Naive B cell (primary cell): ENCODE measurements at regions not wholly inside any gene's neighbourhood (a gene's known extent, or its start where the extent isn't known, plus 50 kb on each side); places are given as distances from the start of the nearest gene placed in this dataset.
A peak's percentile ranks its signal among the peaks of the same experiment; 100 is the strongest.
"Not testable (repeated sequence)": the region's sequence is repeated elsewhere in the genome, so short reads cannot be mapped to it uniquely, and the experiment has no call there.

ENCODE experiments used
- ATAC-seq, 2 donors: fragments of 150-1000 bp; cut with Tn5 transposase; 2 replicates each; pipeline ENCODE4 v1.10.0; 2021; ENCODE audit warnings: low read depth in 2 of 2, mild to moderate bottlenecking in 2 of 2, moderate library complexity in 2 of 2
- DNase-seq: peaks from one replicate; pipeline ENCODE4 v3.0.0; 2022
- H3K27ac Mint-ChIP-seq, 6 donors: one replicate each; pipeline ENCODE4 v1.8.0; 2020 to 2022; ENCODE audit warnings: mild to moderate bottlenecking in 6 of 6, mixed read lengths in 6 of 6, moderate library complexity in 5 of 6, inconsistent platforms in 2 of 6
- H3K27me3 Mint-ChIP-seq, 3 donors: one replicate each; pipeline ENCODE4 v1.8.0; 2021 to 2022; ENCODE audit warnings: mixed read lengths in 3 of 3, mild to moderate bottlenecking in 1 of 3
- H3K36me3 Mint-ChIP-seq, 2 donors: one replicate each; pipeline ENCODE4 v1.8.0; 2020 to 2022; ENCODE audit warnings: mixed read lengths in 2 of 2, inconsistent platforms in 1 of 2, mild to moderate bottlenecking in 1 of 2
- H3K4me1 Mint-ChIP-seq, 3 donors: one replicate each; pipeline ENCODE4 v1.8.0; 2020 to 2022; ENCODE audit warnings: mixed read lengths in 3 of 3, inconsistent platforms in 1 of 3, mild to moderate bottlenecking in 1 of 3, moderate library complexity in 1 of 3
- H3K4me3 Mint-ChIP-seq, 8 donors: one replicate each; pipeline ENCODE4 v1.8.0; 2020 to 2022; ENCODE audit warnings: mild to moderate bottlenecking in 8 of 8, mixed read lengths in 8 of 8, moderate library complexity in 8 of 8, inconsistent platforms in 2 of 8
- H3K9me3 Mint-ChIP-seq, 7 donors: one replicate each; pipeline ENCODE4 v1.8.0; 2020 to 2022; ENCODE audit warnings: mixed read lengths in 7 of 7, mild to moderate bottlenecking in 5 of 7, inconsistent platforms in 2 of 7, moderate library complexity in 1 of 7

DNA sequence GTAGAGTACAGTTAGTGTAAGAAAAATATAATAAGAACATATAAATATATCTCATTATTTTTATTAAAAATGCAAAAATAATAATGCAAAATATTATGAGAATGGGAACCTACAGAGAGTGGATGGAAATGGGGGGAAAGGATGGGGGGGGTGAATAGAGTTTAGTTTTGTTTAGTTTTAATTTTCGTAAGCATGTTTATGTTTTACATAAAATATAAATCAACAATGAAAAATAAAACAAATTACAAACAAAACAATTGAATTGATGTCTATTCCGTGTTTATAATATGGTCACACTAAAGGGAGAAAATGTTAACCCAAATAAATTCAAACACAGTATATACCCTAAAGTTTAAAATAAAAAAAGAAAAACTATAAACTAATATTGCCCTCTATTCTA is 1717.4 kb upstream of the SPRY2 start:
- Mint-ChIP-seq H3K27ac (no peak overlapping the region), H3K4me1 (no peaks in the 10 kb centered on the region), H3K9me3 (peaks cover 0 to 8% (median 3%) of the 10 kb centered on the region in 7 donors), H3K4me3 (no peak overlapping the region), H3K27me3 (no peaks in the 10 kb centered on the region), H3K36me3 (no peaks in the 10 kb centered on the region)
- ATAC-seq, result no peak
- no peak for DNase-seq

DNA sequence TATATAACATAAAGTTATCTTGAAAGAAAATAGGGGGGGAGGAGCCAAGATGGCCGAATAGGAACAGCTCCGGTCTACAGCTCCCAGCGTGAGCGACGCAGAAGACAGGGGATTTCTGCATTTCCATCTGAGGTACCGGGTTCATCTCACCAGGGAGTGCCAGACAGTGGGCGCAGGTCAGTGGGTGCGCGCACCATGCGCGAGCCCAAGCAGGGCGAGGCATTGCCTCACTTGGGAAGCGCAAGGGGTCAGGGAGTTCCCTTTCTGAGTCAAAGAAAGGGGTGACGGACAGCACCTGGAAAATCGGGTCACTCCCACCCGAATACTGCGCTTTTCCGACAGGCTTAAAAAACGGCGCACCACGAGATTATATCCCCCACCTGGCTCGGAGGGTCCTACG is 1704.4 kb upstream of the SPRY2 start:
- H3K27me3 Mint-ChIP-seq, DNase-seq, ATAC-seq, H3K36me3 Mint-ChIP-seq, H3K27ac Mint-ChIP-seq, H3K4me3 Mint-ChIP-seq, H3K4me1 Mint-ChIP-seq: not testable (repeated sequence)
- peaks cover 0 to 12% (median 8%) of the 10 kb centered on the region in 7 donors for H3K9me3 Mint-ChIP-seq

- Mint-ChIP-seq H3K36me3 (no peaks in the 10 kb centered on the region), H3K27me3 (no peaks in the 10 kb centered on the region), H3K9me3 (peaks cover 2 to 19% (median 3%) of the 10 kb centered on the region in 7 donors), H3K27ac (no peak overlapping the region), H3K4me3 (no peak overlapping the region), H3K4me1 (no peaks in the 10 kb centered on the region)
- no peak for ATAC-seq
- no peak for DNase-seq
These were observed 1695.7 kb upstream of the SPRY2 start for GRCh38 chr13:82036602-82037001.

GRCh38 chr13:82011355-82011754 is 1670.4 kb upstream of the SPRY2 start:
- Mint-ChIP-seq H3K36me3 (no peaks in the 10 kb centered on the region), H3K27ac (no peak overlapping the region), H3K9me3 (peaks cover 0 to 3% (median 0%) of the 10 kb centered on the region in 7 donors), H3K4me3 (no peak overlapping the region), H3K4me1 (no peaks in the 10 kb centered on the region), H3K27me3 (no peaks in the 10 kb centered on the region)
- DNase-seq, result no peak
- no peak for ATAC-seq

DNA sequence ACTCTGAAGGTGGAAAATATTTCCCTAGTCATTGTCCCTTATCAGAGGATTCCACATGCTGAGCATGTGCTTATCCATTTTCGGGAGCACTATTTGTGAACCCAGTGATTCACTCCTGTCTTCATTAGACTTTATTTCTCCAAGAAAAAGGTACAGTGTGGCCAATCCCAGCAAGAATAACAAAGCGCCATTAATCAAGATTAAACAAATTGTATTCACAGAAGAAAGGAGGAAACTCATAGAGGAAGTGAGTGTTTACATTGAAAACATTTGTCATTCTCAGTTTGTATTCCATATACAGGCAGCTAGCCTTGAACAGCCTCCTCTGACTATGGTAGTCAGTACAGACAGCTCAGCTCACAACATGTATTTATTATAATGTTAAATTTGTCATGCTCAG is 1669.9 kb upstream of the SPRY2 start:
- no peaks in the 10 kb centered on the region for H3K4me1 Mint-ChIP-seq
- H3K27ac Mint-ChIP-seq, result no peak overlapping the region
- ATAC-seq, result no peak

DNA sequence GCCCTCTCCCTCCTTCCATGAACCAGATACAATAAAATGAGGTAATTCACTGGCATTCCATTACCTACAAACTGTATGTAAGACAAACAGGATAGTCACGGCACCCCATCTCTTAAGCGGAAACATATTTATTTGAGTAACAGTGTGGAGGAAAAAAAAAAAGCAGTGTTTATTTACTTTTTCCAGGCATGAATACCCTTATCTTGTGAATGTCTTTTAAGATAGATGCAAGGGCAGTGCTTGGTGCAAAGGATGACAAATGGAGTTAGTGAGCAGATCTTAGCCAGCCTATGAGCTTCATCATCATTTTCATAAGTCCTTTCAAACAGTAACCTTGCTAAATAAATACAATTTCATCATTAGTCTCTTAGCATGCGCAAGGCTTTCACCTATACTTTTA is 1661.8 kb upstream of the SPRY2 start:
- H3K9me3 Mint-ChIP-seq, result peaks cover 0 to 5% (median 0%) of the 10 kb centered on the region in 7 donors
- H3K27ac Mint-ChIP-seq, result no peak overlapping the region
- no peaks in the 10 kb centered on the region for H3K27me3 Mint-ChIP-seq
- DNase-seq (no peak), ATAC-seq (no peak)
- no peak overlapping the region for H3K4me3 Mint-ChIP-seq
- no peaks in the 10 kb centered on the region for H3K36me3 Mint-ChIP-seq
- H3K4me1 Mint-ChIP-seq, result no peaks in the 10 kb centered on the region

More for the DNA sequence above, 1669.9 kb upstream of the SPRY2 start:
- no peaks in the 10 kb centered on the region for H3K36me3 Mint-ChIP-seq
- H3K4me3 Mint-ChIP-seq, result no peak overlapping the region
- DNase-seq, result no peak
- H3K9me3 Mint-ChIP-seq, result peaks cover 0 to 3% (median 0%) of the 10 kb centered on the region in 7 donors
- no peaks in the 10 kb centered on the region for H3K27me3 Mint-ChIP-seq

DNA sequence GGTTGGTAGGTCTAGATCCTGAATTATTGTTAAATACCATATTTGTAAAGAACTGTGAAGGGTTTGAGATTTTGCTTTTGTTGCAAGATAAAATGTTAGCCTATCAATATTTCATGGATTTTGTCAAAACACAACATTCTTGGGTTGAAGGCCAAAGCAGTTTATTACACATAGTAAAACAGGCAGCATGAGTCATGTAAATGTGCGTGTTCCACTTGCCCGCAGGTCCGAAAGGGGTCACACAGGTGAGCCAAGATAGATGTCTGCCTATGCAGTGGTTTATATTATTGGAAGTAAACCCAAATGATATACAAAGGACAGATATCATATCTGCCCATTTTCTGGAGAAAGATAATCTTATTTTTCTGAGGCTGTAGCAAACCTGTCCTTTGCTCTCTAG is 1654.4 kb upstream of the SPRY2 start:
- no peak overlapping the region for H3K27ac Mint-ChIP-seq
- no peak for DNase-seq
- no peak overlapping the region for H3K4me3 Mint-ChIP-seq
- H3K27me3 Mint-ChIP-seq, result no peaks in the 10 kb centered on the region
- no peak for ATAC-seq
- no peaks in the 10 kb centered on the region for H3K4me1 Mint-ChIP-seq
- no peaks in the 10 kb centered on the region for H3K36me3 Mint-ChIP-seq
- H3K9me3 Mint-ChIP-seq, result peaks cover 0 to 6% (median 0%) of the 10 kb centered on the region in 7 donors

GRCh38 chr13:81990652-81991051 is 1649.7 kb upstream of the SPRY2 start:
- H3K9me3 Mint-ChIP-seq, result peaks cover 0 to 7% (median 2%) of the 10 kb centered on the region in 7 donors
- no peaks in the 10 kb centered on the region for H3K36me3 Mint-ChIP-seq
- H3K27ac Mint-ChIP-seq, result no peak overlapping the region
- H3K27me3 Mint-ChIP-seq, result no peaks in the 10 kb centered on the region
- ATAC-seq (no peak), DNase-seq (no peak)
- H3K4me1 Mint-ChIP-seq, result no peaks in the 10 kb centered on the region
- no peak overlapping the region for H3K4me3 Mint-ChIP-seq

DNA sequence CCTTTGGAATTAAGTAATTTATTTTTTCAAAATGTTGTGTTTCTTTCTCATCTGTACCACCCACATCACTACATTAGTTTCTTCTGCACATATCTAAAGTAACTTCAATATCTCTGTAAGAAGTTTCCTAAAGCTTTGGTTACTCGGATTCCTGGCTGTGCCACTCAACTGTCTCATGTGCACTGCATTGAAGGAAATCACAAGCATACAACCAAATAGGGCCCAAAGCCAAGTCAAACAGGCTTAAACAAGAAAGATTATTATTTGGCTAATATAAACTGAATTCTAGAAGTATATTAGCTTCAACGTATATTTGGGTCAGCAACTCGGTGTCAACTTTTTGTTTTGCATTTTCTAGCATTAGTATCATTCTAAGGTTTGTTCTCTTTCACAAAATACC is 1647.6 kb upstream of the SPRY2 start:
- H3K27ac Mint-ChIP-seq, result no peak overlapping the region

GRCh38 chr13:81987677-81988357 is 1646.9 kb upstream of the SPRY2 start:
- no peak for ATAC-seq

More for the DNA sequence above, 1647.6 kb upstream of the SPRY2 start:
- Mint-ChIP-seq H3K9me3 (peaks cover 0 to 12% (median 2%) of the 10 kb centered on the region in 7 donors), H3K36me3 (no peaks in the 10 kb centered on the region), H3K4me3 (no peak overlapping the region), H3K4me1 (no peaks in the 10 kb centered on the region), H3K27me3 (no peaks in the 10 kb centered on the region)
- DNase-seq (no peak), ATAC-seq (no peak)

DNA sequence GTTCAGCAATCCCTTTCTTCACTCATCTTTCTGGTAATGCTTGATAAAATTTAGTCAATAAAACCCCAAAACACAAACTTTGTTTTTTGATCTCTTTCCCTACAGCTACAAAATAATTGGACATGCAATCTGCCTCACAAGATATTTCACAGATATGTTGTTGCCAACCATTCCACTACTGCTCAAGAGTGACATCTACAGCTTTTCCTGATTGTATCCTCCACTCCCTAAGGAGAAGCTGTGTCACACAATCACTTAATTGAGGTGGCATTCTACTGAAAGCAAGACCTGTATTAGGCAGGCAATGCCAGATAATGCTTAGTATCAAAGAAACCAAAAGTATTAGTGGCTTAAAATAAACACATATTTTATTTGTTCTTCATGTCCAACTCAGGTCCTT is 1646.2 kb upstream of the SPRY2 start:
- H3K9me3 Mint-ChIP-seq, result peaks cover 0 to 22% (median 2%) of the 10 kb centered on the region in 7 donors
- ATAC-seq (no peak), DNase-seq (no peak)
- no peak overlapping the region for H3K4me3 Mint-ChIP-seq
- H3K4me1 Mint-ChIP-seq, result no peaks in the 10 kb centered on the region
- H3K27ac Mint-ChIP-seq, result no peak overlapping the region
- no peaks in the 10 kb centered on the region for H3K27me3 Mint-ChIP-seq
- no peaks in the 10 kb centered on the region for H3K36me3 Mint-ChIP-seq

More at GRCh38 chr13:81987677-81988357, 1646.9 kb upstream of the SPRY2 start:
- H3K4me3 Mint-ChIP-seq, result no peak overlapping the region
- no peak for DNase-seq
- peaks cover 0 to 20% (median 2%) of the 10 kb centered on the region in 7 donors for H3K9me3 Mint-ChIP-seq
- no peaks in the 10 kb centered on the region for H3K4me1 Mint-ChIP-seq
- H3K27me3 Mint-ChIP-seq, result no peaks in the 10 kb centered on the region
- H3K36me3 Mint-ChIP-seq, result no peaks in the 10 kb centered on the region
- no peak overlapping the region for H3K27ac Mint-ChIP-seq

GRCh38 chr13:81986308-81986707 is 1645.4 kb upstream of the SPRY2 start:
- Mint-ChIP-seq H3K4me1 (no peaks in the 10 kb centered on the region), H3K36me3 (no peaks in the 10 kb centered on the region), H3K4me3 (peak overlapping the region in 1 of 8 donors; percentile 5), H3K9me3 (peaks cover 0 to 22% (median 6%) of the 10 kb centered on the region in 7 donors), H3K27ac (peak overlapping the region in 1 of 6 donors; percentile 82), H3K27me3 (no peaks in the 10 kb centered on the region)
- ATAC-seq, result no peak
- no peak for DNase-seq

DNA sequence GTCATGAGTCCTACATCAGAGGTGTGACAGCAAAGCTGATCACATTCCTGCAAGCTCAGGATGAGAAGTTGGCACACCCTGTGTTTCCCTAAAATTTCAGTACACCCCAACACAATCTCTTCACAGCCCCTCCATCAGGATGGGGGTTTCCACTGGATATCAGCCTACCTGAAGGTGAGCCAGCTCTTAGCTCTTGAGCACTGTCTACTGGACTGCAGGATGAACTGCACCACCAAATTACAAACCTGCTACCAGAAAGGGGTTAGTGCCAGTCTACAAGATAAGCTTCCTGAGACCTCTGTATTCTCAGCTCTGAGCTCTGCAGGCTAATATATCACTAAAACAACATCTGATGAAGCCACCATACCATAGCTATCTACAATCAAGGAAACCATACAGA is 1616.2 kb upstream of the SPRY2 start:
- Mint-ChIP-seq H3K36me3 (no peaks in the 10 kb centered on the region), H3K27ac (no peak overlapping the region), H3K27me3 (no peaks in the 10 kb centered on the region), H3K9me3 (peaks cover 2 to 16% (median 5%) of the 10 kb centered on the region in 7 donors), H3K4me1 (no peaks in the 10 kb centered on the region), H3K4me3 (peak overlapping the region in 1 of 8 donors; percentile 35)
- no peak for ATAC-seq
- no peak for DNase-seq

- Mint-ChIP-seq H3K27me3 (no peaks in the 10 kb centered on the region), H3K27ac (no peak overlapping the region), H3K4me1 (no peaks in the 10 kb centered on the region), H3K9me3 (peaks cover 0 to 6% (median 0%) of the 10 kb centered on the region in 7 donors), H3K4me3 (no peak overlapping the region), H3K36me3 (no peaks in the 10 kb centered on the region)
- ATAC-seq (no peak), DNase-seq (no peak)
These were observed 1589.1 kb upstream of the SPRY2 start for GRCh38 chr13:81929988-81930387.
